ENCODE measurements at regions not wholly inside any gene's neighbourhood (a gene's known extent, or its start where the extent isn't known, plus 50 kb on each side); places are given as distances from the start of the nearest gene placed in this dataset.
"Not testable (repeated sequence)": the region's sequence is repeated elsewhere in the genome, so short reads cannot be mapped to it uniquely, and the experiment has no call there.

DNA sequence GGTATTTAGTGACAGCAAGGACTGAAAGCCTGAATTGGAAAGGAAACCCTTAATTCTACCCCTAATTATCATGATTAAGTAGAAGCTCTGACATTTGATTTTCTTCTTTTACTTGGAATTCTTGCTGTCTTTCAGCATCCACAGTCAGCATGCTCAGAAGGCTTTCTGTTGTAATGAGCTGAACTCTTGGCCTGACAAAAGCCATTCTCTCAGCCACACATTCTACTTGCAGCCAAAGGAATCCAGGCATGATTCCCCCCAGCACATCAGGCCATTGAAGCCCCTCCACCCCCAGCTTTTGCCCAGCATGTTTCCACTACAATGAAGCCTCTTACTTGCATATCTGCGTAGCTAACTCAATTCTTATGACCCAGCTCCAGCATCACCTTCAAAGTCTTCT, 94.3 kb upstream of the FRMD4A start:
- DNase-seq = no peak

DNA sequence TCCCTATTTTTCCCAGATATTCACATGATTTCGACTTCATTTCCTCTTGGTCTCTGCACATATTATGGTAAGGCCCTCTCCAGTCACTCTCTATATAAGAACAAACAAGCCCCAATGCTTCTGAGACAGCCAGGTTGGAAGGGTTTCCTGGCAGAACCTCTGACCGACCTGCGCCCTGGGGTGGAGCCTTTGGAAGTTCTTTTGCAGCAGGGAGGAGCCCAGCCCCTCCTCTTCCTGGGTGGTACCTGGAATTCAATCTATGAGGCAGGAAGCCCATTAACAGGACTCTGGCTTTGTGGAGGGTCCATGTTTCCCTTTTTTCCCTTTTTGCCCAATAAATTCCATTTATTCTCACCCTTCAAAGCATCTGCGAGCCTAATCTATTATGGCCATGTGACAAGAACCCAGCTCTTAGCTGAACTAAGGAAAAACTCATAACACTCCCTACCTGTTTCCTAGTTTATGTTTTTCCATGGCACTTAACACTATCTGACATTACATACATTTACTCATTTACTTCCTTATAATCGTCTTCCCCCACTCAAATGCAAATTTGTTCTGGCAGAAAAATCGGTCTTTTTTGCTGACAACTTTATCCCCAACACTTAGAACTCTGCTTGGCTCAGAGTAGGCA, 92.5 kb upstream of the FRMD4A start:
- DNase-seq = no peak

DNA sequence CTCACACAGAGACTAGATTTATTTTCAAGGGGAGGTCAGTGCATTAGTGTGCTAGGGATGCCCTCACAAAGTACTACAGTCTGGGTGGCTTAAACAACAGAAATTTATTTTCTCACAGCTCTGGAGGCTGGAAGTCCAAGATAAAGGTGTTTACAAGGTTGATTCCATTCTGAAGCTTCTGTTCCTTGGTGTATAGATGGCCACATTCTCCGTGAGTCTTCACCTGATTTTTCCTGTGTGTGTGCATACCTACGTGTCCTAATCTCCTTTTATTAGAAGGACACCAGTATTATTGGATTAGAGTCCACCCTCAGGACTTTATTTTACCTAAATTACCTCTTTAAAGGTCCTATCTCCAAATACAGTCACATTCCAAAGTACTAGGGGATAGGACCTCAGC, 91.7 kb upstream of the FRMD4A start:
- DNase-seq = no peak

DNA sequence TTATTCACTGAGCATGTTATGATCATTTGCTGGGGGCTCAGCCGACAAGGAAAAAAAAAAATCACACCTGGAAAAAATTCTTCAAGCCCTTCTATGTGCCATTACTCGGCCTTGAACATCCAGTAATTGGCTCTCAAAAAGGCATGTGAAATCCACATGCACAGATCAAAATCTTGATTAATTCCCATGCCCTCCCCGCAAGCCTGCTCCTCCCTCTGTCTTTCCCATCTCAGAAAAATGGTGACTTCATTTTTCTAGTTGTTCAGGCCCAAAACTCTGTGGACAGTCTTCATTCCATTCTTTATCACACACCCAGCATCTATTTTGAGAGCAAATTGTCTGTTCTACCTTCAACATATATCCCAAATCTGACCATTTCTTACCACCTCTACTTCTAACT, 91.2 kb upstream of the FRMD4A start:
- no peak for DNase-seq

DNA sequence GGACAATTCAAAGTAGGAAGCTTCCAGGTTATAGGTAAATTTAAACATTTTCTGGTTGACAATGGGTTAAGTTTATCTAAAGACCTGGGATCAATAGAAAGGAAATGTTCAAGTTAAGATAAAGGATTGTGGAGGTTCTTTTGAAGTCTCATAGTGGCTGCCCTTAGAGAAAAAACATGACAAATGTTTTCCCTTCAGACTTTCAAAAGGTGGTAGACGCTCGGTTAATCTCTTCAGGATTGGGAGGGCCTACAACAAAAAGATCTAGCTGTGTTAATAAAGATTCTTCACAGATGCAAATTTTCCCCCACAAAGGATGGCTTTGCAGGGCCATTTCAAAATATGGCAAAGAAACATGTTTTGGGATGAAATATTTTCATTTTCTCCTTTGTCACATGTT, 86.6 kb upstream of the FRMD4A start:
- not testable (repeated sequence) for DNase-seq

DNA sequence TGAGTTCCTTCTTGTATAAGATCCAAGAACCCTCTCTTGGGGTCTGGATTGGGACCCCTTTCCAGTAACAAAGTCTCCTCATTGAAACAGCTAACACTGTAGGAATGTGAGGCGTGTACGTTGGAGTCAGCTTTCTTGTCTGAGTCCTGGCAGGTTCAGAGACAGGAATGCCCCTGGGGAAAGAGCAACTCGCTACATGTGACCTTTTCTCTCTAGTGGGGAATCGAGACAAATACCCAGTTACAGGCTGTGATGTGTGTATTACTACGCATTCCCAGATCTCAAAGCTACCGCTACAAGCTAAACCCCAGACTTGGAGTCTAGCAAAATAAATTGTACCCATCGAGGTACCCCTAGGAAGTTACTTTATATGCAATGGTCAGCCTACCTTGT, 85.6 kb upstream of the FRMD4A start:
- no peak for DNase-seq

DNA sequence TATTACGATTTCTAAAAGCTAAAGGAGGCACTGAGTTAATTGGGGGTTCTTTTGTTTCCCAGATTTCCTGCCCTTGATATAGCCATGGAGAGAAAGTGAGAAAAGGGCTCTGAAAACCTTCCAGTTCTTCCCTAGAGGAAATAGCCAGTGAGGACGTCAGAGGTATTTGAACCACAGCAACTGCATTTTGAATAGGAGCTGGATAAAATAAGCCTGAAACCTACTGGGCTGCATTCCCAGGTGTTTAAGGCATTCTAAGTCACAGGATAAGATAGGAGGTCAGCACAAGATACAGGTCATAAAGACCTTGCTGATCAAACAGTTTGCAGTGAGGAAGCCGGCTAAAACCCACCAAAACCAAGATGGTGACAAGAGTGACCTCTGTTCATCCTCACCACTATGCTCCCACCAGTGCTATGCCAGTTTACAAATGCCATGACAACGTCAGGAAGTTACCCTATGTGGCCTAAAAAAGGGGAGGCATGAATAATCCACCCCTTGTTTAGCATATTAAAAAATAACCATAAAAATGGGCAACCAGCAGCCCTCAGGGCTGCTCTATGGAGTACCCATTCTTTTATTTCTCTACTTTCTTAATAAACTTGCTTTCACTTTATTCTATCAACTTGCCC, 85.1 kb upstream of the FRMD4A start:
- DNase-seq = no peak

DNA sequence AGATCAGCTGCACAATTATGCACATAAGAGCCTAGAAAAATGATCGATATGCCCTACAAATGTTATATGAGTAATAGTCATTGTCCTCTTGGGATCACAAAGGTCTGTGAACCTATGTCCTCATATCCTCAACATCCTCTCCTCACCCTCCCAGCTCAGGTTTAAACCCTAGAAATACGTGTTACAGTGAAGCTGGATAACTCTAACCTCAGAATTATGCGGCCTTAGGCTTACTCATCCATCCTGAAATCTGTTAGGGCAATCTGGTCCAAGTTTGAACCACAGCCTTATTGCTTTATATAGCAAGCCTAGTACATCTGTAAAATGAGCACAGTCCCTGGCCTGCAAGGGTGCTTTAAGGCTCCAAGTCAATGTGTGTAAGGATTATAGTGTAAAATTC, 84.2 kb upstream of the FRMD4A start:
- no peak for DNase-seq

DNA sequence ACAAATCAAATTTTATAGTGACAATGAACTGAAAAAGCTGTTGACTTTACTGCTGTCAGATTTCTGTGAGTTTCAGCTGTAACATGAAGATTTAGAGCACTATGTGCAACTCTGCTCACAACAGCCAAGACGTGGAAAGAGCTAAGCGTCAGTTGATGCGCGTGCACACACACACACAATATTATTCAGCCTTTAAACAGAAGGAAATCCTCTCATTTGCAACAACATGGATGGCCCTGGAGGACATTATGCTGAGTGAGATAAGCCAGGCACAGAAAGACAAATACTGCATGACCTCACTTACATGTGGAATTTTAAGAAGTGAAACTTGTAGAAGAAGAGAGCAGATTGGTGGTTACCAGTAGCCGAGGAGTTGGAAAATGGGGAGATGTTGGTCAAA, 82.8 kb upstream of the FRMD4A start:
- DNase-seq = no peak

DNA sequence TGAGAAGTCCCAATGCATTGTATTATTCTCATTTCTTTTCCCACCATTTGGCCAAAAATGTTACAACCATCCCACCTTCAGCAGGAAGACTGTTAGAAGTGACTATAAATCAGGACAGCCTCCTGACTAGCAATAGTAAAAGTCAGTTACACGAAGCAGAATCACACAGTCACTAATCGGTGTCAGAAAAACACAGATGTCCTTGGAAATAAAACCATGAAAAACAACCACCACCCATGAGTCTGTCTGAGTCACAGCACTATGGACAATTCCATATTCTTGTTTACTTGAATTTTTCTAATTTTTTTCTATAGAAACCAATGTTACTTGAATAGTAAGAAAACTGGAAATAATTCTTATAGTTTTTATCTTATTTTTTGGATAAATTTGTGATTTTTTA, 81.9 kb upstream of the FRMD4A start:
- no peak for DNase-seq

DNA sequence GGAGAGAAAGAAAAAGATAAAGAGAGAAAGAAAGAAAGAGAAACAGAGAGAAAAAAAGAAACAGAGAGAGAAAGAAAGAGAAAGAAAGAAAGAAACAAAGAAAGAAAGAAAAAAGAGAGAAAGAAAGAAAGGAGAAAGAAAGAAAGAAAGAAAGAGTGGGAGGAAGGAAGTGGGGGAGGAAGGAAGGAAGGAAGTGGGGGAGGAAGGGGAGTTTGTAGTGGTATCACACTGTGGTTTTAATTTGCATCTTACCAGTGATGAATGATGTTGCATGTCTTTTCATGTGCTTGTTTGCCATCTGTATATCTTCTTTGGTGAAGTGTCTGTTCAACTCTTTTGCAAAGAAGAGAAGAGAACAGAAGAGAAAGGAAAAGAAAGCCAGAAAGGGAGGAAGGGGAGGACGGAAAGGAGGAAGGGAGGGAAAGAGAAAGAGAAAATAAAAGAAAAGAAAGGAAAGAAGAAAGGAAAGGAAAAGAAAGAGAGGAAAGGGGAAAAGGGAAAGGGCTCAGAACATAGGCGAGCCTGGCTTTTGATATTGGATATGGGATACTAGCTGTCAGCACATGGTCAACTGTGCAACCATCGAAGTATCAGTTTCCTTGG, 79.2 kb upstream of the FRMD4A start:
- no peak for DNase-seq

DNA sequence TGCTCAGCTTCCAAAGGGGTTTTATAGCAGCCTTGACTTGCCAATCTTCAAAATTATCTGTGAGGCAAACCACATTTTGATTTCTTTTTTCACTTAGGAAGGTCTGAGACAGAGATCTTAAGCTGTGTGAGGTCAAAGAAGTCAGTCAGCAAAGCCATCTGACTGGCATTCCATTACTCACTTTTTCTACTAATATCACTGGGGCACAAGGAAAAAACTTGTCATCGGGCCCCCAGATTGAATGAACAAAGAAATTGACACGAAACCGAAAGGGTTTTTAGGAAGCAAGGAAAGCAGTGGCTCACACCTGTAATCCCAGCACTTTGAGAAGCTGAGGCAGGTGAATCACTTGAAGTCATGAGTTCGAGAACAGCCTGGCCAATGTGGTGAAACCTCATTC, 78.5 kb upstream of the FRMD4A start:
- no peak for DNase-seq

DNA sequence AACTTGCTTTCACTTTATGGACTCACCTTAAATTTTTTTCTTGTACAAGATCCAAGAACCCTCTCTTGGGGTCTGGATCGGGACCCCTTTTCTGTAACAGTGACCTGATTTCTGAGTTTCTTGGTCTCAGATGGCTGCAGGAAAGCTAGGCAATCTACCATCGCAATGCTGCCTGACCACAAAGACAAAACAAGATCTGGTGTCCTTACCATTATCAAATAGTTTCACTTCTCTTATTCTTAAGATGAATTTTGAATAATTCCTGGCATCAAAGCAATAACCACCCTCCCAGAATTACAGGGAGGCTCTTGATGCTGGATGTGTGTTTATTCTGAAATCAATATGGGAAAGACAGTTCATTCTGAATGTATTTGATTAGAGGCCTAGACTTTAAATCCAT, 77.4 kb upstream of the FRMD4A start:
- DNase-seq = no peak

DNA sequence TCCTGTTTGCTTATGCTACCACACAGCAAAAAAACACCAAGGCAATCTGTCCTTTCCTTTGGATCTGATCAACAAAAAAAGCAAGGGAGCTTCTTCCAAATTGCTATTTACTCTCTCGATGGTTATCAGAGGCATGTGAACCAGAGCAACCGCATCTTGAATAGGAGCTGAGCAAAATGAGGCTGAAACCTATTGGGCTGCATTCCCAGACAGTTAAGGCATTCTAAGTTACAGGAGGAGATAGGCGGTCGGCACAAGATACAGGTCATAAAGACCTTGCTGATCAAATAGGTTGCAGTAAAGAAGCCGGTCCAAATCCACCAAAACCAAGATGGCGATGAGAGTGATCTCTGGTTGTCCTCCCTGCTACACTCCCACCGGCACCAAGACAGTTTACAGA, 76.8 kb upstream of the FRMD4A start:
- no peak for DNase-seq

DNA sequence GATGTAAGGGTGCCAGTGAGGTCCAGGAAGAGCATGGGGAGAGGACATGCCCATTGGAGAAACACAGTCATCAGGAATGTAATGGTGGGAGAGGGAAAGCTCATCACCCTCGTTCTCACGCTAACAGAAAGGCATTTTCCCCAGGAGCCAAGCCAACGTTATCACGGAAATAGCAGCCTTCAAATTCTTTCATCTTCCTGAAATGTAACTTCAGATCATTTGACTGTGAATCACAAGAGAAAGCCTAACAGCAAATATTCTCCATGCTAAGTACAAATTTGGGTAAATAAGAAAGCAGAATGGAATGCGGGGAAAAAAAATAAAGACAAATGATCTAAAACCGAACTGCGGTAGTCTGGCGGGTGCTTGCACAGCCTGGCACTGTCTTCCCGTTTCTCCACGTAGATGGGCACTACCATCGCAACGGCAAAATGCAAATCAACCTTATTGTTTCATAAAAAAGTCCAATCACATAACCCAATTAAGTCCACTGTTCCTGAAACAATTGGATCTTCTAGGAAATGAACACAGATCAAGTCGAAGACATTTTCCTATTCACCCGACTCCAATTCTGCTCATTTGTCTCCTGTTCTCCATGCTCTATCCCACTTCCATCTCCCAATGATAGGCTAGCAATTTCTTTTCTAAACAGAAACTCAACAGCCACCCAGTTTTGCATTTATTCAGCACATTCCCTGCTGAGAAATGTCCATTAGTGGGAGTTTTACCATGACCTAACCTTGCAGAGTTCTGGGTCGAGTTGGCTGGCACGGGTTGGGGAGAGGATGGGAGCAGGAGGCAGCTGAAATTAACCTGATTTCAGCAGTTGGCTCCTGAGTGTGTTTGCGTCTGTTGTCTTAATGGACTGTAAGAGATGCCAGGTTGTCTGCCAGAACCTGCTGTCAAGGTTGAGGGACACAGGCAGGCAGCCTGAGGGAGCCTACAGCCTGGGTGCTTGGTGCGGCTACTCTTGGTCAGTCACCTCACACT, 74.6 kb upstream of the FRMD4A start:
- DNase-seq = no peak

DNA sequence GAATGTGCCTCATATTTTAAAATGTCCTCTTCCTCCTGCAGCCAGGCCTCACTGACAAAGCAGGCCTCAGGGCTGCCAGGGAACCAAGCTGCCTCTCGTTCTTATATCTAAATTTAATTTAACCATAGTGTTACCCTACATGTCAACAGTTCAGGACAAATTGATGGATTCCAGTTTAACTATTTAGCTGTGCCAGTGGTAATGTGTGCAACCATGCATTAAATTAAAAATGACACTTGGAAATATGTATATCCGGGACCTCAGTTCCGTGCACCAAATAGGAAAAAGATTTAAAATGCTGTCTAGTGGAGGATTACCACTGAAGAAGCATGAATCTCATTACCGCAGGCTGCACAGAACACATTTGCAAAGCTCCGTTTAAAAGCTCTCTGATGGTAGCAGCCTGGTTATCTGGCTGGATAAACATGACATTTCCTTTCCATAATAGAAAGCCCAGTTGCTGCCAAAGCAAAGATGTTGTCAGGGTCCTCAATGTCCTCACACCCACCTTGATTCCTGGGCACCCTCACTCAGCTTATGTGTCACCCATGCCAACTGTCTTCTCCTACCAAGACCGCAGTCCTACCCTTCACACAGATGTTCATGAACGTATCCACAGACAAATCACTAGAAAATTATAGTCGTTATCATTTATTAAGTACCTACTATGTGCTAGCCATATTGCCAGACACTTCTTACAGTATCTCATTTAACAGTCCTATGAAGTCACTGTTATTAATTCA, 73.3 kb upstream of the FRMD4A start:
- DNase-seq = no peak

DNA sequence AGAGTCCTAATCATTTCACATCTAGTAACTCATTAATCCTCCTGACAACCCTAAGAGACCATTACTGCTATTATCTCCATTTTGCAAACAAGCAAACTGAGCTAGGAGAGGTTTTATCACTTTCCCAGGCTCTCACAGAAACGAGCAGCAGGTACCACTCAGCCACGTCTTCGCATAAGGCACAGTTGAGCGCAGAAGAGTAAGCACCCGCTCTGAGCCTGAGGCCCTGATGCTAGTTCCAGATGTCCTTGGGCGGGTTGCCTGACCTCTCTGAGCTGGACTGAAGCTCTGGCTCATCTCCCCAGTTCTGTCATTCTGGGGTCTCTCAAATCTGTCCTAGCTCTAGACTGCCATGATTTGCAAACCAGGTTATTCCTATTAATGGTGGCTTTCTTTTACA, 72.6 kb upstream of the FRMD4A start:
- no peak for DNase-seq

DNA sequence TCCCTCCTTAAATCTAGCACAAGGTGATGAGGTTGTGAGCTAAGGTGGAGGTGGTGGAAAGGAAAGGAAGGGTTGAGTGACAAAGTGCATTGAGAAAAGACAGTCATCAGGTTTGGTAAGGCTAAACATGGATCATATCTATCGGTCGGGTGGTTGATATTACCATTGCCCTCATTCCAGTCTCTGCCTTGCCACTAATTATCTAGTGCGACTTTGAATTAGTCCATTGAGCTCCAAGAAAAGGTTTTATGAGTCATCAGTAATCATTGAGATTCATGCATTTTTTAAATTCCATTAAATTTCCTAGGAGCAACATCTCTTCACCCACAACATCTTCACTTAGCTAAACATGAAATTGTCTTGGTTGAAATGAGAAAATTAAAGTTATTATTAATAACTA, 68.9 kb upstream of the FRMD4A start:
- DNase-seq = no peak

DNA sequence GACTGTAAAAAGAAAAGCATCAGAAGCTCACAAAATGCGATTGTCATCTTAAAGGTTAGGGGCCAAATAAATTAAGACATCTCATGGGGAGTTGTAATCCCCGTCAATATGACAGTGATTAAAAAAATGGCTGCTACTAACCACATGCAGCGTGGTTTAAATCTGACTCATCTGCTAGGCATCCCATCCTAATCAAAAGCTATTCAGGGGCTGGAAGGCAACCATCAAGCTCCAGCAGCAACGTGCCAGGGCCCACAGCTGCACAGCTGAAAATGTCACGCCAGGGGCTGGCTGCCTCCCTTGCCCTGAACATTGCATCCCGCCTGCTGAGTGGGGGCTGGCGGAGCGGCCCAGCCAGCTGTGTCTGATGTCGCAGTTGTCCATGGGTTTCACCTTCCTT, 66.3 kb upstream of the FRMD4A start:
- no peak for DNase-seq

DNA sequence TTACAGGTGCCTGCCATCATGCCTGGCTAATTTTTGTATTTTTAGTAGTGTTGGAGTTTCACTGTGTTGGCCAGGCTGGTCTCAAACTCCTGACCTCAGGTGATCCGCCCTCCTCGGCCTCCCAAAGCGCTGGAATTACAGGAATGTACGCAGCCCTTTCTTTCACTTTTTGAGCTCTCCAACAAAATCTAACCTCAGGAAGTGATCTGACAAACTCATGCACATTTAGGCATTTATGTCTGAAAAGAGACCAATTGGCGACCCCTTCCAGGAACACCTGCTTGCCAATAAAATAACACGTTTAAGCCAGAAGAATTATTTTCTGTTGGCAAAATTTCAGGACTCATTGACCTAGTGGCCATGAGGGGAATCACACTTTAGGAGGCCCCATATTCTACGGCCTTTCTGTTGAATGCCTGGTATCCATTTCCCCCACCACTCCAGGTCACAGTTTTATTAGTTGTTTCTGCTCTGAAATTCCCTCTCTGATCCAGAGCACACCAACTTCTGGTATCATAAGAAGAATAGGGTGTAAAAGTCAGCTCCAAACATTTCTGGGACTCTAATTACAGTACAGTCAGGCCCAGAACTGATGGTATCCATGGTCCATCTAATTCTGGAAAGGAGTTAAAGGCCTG, 65.8 kb upstream of the FRMD4A start:
- no peak for DNase-seq

DNA sequence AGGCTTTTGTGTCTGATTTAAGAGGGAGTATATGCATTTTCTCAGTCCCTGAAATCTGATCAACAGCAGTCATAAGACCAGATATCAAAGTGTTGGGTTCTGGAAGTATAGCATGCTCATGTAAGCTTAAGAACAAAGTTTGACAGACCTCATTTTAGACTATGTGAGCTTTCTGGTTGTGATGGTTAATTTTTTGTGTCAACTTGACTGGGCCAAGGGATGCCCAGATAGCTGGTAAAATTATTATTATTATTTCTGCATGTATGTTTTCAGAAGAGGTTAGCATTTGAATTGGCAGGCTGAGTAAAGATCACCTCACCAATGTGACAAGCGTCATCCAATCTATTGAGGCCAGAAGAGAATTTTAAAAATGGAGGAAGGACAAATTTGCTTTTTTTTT, 63.5 kb upstream of the FRMD4A start:
- no peak for DNase-seq

DNA sequence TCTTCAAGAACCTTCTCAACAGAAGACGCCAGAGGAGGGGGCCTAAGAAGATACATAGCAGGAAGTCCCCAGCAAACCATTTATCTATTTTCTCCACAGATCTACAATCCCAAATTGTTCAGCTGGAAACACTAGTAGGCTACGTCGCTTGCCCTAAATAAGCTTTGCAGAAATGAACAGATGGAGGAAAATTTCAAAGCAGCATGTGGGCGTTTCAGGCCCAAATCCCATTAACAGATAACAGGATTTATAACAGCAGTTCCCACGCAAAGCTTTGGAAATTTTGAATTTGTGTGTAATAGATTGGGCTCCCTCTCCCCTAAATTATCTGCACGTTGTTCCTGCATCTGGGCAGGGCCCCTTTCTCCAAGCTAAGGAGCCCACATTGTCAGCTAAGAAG, 60.6 kb upstream of the FRMD4A start:
- no peak for DNase-seq

Data from NCI-H2081 treated with DMSO at 0.1 percent for 48 hours (cell line).